Stimulated activated CD8-positive, alpha-beta memory T cell treated with anti-CD3 and anti-CD28 coated beads, Interleukin-7, amount 100 ng/mL, for 48 hours (primary cell): ENCODE measurements at regions not wholly inside any gene's neighbourhood (a gene's known extent, or its start where the extent isn't known, plus 50 kb on each side); places are given as distances from the start of the nearest gene placed in this dataset.

Source experiments
- DNase-seq, 2 donors: peaks; one replicate each; pipeline ENCODE4 v3.0.0-alpha.2; 2020; ENCODE audit warnings: low read depth in 1 of 2; ENCODE audit errors: extremely low read depth in 1 of 2

DNA sequence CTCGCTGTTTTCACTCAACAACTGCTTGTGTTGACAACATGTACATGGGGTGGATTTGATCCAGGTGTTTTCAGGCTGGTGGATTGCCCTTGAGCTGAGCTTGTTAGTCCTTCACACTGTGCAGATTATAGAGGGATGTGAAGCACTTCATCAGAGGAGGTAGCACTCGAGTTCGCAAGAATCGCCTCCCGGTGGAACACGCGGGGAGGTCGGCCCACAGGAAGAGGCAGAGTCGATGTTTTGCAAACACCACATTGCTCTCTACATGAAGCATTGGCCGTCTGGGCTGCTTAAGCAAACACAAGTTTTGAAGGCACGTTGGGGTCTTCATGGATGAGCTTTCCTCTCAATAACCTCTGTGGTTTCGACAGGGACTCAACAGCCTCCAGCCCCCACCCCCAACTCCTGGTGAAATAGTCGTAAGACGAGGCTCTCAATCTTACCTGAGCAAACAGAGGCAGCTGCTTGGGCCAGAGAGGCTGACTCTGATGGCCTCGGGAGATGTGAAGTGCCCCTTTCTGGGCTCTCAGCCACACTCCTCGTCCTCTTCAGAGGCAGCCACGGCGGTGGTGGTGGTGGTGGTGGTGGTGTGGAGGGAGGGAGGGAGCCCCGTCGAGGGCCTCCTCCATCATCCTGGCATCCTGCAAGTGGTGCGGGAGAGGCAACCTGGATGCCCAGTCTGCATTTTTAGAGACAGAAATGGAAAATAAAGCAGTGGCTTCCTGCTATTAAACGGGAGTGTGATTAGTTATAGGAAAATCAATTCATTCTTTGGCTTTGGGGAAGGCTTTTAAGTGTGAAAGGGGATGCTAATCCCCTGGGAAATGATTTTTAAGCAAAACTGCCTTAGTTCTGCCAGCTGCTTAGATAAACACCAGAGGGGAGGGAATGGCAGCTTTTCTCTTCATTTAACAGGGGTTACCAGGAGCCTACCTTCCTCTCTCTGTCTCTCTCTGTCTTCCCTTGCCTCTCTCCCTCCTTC, 552.5 kb upstream of the EEF2KMT start:
- DNase-seq: no peak

DNA sequence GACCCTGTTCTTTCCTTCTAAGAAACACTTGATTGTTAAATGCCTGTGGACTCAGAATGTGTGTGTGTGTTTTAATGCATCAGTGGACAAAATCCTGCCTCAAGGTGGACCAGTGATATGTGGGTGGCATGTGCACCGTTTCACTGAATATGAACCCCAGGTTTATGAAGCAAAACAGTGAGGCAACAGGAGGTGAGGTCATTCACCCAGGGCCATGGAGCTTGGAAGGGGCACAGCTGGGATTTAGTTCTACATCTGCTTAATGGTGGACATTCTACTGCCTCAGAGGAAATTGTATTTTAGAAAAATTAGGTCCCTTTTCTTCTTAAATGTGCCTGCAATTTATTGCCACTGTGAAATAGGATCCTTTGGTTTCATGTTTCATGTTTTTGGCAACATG, 549.5 kb upstream of the EEF2KMT start:
- DNase-seq: no peak

- no peak for DNase-seq
Observed at GRCh38 chr16:5643855-5644531, 546.4 kb upstream of the EEF2KMT start.

GRCh38 chr16:5642436-5642835, 544.8 kb upstream of the EEF2KMT start:
- DNase-seq: no peak

- no peak for DNase-seq
Observed at GRCh38 chr16:5642011-5642410, 544.4 kb upstream of the EEF2KMT start.

- DNase-seq: no peak
Observed at GRCh38 chr16:5640883-5641282, 543.3 kb upstream of the EEF2KMT start.

DNA sequence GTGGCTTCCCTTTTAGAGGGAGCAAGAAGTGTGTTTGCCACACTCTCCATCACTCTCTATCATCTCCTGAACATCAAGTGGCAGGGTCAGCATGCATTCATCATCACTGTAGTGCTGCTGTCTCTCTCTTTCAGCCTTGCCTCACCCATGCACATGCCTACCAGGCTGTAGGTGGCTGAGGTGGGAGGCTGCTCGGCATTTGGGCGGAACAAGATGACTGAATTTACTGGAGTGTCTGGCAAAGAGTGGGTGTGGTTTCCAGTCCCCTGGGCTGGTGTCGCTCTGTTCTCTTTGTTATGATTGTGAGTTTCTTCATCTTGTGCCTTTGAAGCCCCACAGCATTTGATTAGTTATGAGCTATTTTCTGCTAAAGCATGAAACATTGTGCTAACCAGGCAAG, 541.9 kb upstream of the EEF2KMT start:
- DNase-seq: no peak

GRCh38 chr16:5635331-5635730, 537.7 kb upstream of the EEF2KMT start:
- DNase-seq: no peak

DNA sequence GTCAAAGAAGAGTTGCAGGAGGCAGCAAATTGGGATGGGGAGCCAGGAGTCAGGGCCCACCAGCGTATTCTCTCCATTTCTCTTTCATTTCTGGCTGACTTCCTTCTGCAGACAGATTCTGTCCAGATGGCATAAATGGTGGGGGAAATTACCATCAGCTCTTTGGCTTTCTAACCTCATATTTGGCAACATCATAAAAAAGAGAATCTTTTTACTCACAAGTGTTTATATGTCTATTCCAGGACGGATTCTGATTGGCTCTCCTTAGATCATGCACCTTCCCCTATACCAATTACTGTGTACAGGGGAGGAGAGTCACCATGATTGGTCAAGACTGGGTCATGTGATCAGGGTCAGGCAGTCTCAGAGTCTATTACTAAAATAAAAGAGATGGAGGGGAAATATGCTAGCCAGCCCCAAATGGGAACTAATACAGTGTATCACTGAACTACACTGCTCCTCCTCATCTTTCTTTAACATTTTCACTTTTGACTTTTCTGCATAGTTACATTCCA, 537.1 kb upstream of the EEF2KMT start:
- no peak for DNase-seq

DNA sequence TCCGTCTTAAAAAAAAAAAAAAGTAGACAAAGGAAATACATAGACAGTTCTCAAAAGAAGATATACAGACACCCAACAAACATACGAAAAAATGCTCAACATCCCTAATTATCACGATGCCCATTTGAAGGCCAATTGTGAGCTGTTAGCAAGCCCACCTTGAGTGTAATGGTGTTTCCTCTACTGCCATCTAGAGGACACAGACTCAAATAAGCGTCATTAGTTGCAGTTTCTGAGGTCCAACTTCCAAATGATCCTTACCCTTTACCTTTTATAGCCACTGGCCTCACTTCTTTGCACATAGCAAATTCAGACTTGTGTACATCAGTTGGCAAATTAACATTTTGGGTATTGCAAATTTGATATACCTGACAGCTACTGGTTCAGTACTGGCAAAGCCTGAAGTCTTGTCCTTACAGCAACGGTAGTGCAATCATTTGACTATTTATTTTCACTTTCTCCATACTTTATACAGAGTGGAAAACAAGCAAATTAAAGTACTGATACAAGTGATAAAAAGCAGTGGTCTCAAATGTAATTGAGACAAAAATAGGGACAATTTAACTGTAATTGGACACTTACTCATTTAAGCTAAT, 536.3 kb upstream of the EEF2KMT start:
- DNase-seq: no peak

DNA sequence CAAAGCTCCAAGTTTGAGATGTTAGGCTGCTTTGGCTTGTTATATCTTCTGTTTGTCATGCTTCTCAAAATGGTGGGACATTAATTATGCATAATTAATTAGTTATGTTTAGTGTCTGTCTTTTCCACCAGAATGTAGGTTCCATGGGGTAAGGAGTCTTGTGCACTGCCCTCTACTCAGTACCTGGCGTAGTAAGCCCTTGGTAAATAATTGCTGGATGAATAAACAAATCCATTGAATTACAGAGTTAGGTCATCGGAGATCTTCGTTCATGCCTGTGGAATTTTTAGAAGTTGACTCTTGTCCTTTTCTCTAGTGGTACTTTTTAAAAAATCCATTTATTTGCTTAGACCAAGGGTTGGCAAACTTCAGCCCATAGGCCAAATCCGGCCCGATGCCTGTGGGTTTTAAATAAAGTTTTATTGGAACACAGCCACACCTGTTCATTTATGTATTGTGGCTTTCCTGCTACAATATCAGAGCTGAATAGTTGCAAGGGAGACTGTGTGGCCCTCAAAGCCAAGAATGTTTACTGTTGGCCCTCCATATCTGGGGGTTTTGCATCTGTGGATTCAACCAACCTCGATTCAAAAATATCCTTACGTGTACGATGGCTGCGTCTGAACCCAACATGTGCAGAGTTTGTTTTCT, 524.8 kb upstream of the EEF2KMT start:
- no peak for DNase-seq

- DNase-seq: no peak
Observed at GRCh38 chr16:5621826-5622225, 524.2 kb upstream of the EEF2KMT start.

GRCh38 chr16:5619304-5619703, 521.7 kb upstream of the EEF2KMT start:
- DNase-seq: no peak

DNA sequence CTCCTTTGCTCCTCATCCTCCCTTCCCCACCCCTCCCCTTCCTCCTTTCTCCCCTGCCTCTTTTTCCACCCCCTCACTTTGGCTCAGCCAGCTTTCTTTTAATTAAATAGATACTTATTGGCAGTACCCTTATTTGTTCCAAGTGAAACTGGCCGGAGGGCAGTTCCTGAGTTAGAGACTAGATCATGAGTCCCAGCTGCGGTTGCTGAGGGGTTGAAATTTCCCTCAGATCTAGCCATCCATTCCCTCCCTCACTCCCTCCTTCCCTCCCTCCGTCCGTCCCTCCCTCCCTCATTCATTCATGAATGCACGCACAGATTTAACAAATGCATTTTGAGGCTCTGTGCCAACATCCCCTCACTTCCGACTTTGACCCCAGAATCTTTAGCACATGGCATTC, 519.2 kb upstream of the EEF2KMT start:
- no peak for DNase-seq

DNA sequence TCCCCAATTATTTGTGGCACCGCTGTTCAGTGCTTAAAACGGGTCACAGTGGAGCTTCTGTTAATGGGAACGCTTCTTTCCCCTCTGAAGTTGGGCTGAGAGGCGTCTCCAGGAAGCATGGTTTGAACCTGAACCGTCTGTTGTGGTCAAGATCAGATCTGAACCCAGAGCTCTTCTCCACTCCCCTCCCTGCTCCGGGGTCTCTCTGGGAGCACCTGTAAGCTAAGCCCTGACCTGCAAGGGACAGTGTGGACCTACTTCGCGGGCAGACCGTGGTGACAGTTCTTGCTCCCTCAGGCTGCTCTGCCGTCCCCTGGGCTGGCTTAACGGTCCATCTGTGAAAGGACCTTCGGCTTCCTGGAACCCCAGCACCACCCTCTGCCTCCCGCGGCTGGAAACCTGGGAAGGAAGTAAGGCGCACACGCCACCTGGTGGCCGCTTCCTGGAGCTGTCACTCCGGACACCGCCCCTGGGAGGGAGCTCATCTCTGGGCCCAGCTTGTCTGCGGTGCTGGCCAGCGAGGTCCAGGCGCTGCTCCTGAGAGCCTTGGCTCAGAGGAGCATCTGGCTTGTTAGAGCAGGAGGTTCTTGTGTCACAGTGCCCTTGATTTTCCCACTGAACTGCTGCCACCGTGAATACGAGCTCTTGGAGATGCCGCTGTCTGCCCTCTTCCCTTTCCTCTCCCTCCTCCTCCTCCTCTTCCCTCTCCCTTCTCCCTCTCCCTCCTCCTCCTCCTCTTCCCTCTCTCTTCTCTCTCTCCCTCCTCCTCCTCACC, 518.5 kb upstream of the EEF2KMT start:
- DNase-seq: peak in 1 of 2 donors; percentile 4

DNA sequence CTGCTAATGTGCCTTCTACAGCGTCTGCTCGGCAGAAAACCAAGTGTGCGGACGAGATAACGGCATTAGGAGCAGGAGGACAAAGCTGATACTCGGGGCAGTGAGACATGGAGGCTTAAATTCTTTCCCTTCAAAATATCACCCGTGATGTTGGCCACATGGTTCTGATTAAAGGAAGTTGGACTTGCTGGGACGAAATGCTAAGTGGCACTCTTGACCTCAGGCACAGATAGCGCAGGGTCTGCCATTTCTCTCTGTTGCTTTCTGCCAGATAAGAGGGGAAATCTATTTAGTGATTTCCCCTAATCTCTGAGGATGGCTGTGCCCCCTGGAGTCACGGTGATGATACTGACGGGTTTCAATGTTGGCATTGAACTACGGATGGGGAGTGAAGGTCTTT, 509.6 kb upstream of the EEF2KMT start:
- DNase-seq: no peak

DNA sequence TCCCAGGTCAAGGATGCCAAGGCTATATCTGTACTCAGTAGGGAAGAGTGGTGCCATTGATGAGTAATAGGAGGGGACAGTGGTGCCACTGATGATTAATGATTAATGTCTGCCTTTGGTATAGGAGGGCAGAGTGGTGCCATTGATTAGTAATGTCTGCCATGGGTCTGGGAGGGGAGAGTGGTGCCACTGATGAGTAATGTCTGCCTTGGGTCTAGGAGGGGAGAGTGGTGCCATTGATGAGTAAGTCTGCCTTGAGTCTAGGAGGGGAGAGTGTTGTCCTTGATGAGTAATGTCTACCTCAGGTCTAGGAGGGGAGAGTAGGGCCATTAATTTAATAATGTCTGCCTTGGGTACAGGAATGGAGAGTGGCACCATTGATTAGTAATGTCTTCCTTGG, 507.8 kb upstream of the EEF2KMT start:
- DNase-seq: no peak

GRCh38 chr16:5604770-5605169, 507.2 kb upstream of the EEF2KMT start:
- DNase-seq: no peak

- DNase-seq: no peak
Observed at GRCh38 chr16:5603836-5604235, 506.2 kb upstream of the EEF2KMT start.

- DNase-seq: no peak
Observed at GRCh38 chr16:5601957-5602356, 504.4 kb upstream of the EEF2KMT start.
